NT2/D1 (cell line): ENCODE measurements at regions not wholly inside any gene's neighbourhood (a gene's known extent, or its start where the extent isn't known, plus 50 kb on each side); places are given as distances from the start of the nearest gene placed in this dataset.

Source experiments
- YY1 ChIP-seq: IDR thresholded peaks from 2 replicates; pipeline ENCODE4 v1.6.1; 2011; ENCODE audit not compliant: insufficient read length, insufficient read depth
- ZNF274 ChIP-seq: IDR thresholded peaks from 2 replicates; pipeline ENCODE4 v1.6.1; 2011; ENCODE audit warnings: mild to moderate bottlenecking, low read depth, low read length

- no peak for TF ChIP-seq ZNF274
- no peak for TF ChIP-seq YY1
Observed at GRCh38 chr18:46190667-46191066, 86.5 kb downstream of the HAUS1 start.
